ENCODE measurements at regions not wholly inside any gene's neighbourhood (a gene's known extent, or its start where the extent isn't known, plus 50 kb on each side); places are given as distances from the start of the nearest gene placed in this dataset.

DNA sequence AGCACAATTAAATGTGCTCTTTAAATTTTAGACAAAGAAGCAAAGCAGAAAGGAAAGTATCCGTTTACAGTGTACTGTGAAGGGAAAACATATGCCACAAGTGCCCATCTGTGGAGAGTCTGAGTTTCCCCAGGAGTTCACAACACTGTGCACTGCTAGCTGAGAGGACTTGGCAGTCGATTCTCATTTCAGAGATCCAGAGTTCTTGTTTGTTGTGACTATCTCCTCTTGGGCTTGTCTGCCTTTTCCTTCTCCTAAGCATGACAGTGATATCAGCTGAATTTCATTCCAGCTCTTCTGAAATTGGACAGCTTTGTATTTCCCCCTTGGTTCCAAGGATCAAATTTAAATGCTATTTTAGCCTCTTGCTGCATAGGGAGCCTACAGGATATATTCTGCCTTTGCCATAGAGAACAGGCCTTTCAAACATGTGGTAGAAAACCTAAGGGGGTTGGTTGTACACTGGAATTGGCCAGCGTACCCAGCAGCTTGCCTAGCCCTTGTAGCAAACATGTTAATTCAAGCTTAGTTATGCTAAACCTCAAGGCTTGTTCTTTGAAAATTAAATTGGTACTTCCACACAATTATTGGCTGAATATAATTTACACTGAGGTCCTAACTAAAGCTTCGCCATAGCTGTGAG is 259.2 kb upstream of the NOVA1 start:
- DNase-seq, result no peak

DNA sequence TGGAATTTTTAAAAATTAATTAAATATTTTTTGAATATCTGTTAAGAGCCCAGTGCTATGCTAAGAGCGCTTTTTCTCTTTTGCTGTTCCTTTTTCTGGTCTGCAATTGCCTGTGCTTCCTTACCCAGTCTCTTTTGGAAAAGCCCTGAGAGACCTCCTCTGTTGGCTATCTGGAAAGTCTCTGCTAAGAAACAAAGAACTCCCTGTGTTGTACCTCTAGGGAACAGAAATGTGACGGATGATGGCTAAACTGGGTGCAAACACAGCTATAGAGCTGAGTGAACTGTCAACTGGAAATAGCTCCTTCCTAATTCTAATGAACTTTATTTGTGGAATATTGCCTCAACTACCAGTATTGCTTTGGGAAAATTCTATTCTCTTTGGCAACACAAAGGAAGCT is 261.6 kb upstream of the NOVA1 start:
- DNase-seq, result no peak

DNA sequence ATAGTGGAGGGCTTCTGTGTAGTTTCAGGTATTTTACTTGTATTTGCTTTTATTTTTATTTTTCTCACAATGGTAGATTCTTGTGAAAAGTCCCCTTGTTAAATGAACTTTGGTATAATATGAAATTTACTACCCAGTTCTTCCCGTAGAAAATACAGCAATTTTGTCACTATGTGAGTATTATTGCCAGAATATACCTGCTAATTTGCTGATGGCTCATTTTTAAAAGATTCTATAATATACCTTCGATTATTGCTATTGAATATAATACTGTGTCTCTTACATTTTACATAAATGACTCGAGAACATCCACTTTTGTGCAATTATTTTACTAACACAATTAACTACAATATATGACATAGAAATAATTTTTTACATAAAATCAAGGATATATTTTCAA is 262.3 kb upstream of the NOVA1 start:
- no peak for DNase-seq

DNA sequence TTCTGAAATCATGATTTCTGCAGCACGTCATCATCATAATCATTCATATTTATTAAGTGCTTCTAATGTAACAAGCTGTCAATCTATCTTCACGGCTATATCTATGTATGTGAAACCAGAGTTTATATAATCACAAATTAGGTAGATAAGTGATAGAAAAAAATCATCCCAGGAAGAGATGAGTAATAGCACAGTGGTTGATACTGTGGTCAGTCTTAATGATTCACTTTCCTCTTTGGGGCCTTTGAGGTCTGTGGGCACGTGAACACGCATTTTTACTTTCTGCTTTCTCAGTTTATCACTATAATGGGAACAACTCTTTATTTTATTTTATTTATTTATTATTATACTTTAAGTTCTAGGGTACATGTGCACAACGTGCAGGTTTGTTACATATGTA is 265.9 kb upstream of the NOVA1 start:
- DNase-seq, result no peak

DNA sequence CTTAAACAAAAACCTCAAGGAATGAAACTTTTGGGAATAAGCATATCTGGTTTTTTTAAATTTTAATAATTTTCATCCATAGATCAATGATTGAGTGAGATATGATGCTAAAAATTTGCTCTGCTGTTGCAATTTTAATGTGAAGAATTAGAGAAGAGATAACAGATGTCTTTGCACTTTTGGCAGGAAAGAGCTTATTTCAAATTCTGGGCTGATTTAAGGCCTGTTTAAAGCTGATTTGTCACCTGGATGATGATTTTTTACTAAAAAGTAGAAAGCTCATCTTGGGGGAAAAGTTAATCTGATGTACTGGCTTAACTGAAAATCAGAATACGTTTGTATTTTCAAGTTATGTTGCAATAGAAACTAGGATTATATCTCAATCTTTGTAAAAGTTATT is 268.9 kb upstream of the NOVA1 start:
- DNase-seq, result no peak

DNA sequence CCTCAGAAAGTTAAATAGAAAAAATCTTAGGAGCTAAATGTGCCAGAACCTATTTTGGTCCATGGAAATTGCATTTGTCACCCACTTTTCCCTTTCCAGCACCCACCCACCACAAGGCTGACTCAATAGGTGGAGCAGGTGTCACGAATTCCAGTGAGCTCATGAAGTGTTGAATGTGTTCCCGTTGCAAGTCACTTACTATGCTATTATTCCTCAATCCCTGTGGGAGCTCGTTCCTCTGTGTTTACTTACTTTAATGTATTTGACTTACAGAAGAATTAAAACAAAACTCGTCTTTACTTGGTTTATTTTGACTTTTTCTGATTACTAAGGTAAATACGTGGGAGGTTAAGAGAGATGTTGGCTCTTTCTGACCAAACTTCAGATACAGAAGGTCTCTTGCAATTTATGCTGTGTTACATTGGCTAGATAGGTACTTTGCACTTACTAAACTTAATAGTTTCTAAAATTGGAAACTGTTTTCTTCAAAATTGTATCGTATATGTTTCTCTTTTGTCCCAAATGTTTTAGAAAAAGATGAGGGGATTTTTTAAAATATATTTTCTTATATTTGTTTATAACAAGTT is 269.4 kb upstream of the NOVA1 start:
- peak; percentile 33 for DNase-seq

DNA sequence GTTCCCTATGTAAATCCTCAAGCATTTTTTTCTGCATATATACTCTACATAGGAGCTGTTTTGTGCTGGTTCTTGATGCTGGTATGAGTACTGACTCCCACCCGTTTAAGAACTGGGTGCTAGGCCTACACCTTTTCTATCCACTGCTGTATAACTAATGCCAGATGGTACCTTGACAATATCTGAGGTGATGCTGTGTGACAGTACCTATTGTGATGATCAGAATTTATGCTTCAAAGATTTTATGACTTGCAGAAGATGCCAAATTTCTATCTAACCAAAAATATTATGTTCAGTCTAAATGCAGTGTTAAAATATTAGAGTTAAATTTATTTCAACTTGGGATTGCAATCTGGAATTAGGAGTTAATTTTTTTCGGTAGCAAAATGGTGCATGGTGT is 272.3 kb upstream of the NOVA1 start:
- DNase-seq, result no peak

DNA sequence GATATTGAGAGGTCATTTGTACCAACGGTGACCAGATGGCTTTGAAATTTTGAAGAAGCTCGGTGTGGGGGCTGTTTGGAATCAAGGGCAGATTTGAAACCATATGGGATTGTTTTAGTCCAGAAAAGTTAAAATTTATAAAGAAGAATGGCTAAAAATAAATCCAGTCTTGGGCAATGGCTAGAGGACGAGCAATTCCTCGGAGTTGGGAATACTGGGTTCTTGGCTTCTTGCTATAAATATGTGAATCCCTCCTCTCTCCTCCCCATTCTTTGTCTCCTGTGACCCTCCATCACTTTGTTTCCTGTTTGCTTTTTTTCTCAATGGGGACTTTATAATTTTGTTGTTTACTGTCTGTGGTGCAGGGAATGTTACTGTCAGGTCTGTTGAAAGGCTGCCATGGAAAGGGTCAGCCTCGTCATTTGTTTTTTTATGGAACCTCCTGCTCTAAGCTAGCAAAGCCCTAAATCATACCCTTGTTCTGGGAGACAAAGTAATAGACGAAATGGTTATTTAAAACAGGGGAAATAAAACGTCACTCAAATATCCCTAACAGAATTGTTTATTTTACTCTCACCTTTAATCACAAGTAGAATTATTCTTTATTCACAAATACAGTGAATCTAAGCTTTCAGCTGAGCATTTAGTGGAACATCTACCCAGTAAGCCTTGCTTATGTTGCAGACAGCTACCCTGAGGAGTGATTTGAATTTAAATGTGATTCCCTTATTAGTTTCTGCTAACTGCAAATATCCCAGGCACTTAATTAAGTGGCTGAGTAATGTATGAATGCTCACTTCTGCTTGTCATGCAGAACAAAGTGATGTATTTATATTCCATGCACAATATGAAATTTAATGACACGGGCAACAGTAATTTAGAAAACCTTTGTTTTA is 273.1 kb upstream of the NOVA1 start:
- DNase-seq, result no peak

DNA sequence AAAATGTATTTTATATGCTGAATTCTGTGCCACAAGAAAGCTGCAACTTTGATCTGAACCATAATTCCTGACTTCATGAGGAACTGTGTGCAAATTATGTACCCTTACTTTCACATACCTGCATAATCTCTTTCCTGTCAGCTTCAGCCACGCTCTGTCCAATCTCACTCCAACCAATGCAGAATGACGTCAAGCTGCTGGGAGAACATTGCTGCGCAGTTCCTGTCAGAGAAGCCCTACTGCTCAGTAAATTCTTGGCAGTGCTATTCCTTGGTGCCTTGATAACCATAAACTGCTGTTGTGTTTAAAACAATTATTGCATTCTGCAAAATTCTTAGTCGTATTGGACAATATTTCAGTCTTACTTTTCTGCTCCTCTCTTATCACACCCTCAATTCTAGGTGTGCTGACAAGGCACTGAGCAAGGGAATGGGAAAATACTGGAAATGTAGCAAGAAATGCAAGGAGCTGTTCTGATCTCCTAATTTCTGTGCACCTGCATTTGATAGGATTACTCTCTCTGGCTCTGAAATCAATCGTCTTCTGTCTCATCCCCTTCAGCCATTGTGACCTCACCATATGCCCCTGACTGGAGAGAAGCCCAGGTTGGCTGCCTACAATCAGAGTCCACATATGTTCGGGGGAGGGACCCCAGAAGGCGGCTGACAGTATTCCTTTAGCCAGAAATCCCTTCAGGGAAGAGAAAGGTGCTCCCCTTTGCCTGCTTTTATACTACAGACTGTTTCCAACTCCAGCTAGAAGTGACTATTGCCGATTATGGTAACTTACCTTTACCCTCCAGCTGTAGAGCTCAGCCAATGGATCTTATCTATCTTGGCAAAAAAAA is 274.9 kb upstream of the NOVA1 start:
- no peak for DNase-seq

DNA sequence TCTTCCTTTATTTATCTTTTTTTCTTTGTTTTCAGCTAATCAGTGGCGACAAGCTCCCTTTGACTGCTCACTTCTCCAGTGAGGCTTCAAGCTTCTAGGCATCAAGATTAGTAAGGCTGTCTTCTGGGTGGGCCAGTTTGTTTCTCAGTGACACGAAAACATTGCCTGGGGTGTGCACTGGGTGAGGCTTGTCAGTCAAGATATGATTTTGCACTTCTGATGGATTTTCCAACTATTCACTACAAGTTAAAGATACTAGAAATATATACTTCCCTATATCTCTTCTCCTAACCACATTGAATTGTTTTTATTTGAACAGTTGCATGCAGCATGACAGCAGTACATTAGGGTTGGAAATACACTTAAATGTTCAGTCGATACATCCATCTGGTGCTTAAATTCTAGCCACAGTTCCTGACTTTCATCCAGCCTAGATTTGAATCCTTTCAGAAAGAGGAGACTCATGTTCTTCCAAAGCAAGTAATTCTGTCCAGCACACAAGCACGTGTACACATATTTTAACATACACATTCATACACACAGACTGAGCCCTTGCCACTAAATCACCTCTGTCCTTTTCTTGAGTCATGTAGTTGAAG is 275.6 kb upstream of the NOVA1 start:
- DNase-seq, result no peak

DNA sequence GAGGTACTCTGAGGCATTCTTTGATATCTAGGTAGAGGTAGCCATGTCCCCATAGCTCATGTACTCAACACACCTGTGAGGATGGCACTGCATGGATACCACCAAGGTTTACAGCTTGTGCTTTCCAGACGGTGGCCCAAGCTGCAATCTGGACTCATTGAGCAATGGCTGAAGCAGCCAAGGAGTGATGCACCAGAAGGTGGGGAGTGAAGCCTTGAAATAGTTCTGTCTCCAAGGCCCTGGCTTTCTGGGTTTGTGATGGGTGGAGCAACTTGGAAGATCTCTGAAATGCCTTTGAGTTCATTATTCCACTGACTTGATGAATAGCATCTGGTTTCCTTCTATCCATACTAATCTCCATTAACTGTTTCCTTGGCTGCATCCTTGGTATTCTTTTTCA is 290.0 kb upstream of the NOVA1 start:
- DNase-seq, result no peak

DNA sequence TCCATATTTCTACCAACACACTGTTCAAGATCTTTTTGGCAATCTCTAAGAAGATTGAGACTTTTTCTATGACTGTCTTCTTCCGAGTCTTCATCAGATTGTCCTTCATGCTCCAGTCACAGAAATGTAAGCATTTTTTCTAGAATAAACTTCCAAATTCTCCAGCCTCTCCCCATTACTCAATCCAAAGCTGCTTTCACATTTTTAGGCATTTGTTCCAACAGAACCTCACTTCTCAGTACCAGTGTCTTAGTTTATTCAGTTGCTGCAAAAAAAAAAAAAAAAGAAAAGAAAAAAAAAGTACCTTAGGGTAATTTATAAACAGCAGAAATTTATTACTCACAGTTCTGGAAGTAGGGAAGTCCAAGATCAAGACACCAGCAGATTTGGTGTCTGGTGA is 290.8 kb upstream of the NOVA1 start:
- no peak for DNase-seq

DNA sequence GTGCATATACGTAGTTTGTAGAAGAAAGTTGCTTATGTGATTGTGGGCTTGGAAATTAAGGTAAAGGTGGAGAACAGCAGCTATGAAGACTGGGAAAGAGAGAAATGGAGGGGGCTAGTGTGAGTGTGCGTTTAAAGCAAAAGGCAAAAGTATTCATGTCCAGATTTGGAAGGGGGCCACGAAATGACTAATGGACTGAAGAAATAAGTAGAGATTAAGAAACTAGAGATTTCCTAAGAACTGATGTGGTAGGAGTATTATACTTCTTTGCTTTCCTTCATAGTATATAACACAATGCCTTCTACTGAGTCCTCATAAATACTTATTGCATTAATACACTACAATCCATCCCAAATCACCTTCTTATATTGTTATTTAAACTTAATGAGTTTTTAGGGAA is 298.6 kb upstream of the NOVA1 start:
- DNase-seq, result no peak

DNA sequence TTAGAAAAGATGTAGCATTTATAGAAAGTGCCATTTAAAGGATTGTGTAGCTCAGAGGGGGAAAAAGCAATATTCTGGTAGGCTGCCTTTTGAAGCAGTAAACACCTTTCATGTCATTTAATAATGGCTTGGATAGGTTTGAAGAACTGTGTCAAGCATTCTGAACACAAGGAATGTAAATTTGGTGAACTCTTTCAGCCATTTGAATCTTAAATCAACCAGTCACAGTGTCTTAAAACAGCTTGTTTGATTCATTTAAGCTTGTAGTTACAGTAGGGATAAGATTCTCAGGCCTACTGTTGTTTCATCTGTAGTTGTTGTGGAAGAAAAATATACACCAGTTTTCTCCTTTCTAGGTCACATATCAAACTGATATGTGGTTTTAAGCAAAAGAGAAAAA is 299.4 kb upstream of the NOVA1 start:
- no peak for DNase-seq

DNA sequence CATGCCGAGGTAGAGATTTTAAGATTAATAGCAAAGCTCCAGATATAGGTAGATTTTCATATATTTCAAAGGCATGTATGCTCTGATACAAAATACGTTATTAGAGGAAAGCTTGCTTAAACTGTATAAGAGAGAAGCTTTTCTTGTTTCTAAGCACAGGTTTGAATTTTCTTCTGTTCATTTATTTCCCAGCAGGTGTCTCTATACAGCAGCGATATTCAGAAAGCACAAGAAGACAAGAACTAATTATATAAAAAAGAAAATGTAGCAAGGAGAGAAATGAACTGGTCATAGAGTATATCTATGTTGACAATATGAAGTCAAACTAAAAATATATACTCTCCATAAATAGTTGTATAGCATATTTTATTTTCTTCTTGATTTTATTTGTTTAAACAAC is 307.4 kb upstream of the NOVA1 start:
- DNase-seq, result peak; percentile 6

DNA sequence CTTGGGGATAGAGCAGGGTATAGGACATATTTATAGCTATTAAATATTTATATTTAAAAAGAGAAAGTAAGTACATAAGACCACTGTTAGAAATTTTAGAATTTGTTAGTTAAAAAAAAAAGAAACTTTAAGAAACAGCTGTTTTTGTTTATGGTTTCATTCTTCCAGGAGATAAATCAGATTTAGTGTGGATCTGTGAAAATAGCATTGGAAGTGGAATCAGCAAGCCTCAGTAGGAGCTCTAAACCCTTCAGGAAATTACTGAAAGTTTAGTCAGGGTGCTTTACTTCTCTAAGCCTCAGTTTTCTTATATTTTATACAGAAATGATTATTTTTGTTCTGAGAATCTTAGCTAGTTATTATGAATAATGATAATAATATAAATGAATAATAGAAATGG is 316.0 kb upstream of the NOVA1 start:
- DNase-seq, result no peak

DNA sequence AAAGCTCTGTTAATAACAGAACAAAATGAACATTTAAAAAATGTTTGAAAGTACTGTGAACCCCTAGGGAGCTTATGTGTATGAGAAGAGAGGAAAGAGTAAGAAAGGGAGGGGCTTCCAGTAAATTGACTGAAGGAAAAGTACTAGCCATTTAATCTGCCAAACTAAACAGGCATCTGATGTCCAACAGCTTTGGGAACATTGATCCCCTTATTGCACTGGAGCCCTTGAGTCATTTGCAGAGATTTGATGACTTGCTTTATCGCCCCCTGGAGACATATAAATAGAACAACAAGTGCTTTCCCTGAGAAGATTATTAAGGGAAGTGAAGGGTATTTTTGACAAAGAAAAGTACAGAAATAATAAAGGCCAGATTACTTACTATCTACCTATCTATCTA is 319.3 kb upstream of the NOVA1 start:
- peak; percentile 35 for DNase-seq

DNA sequence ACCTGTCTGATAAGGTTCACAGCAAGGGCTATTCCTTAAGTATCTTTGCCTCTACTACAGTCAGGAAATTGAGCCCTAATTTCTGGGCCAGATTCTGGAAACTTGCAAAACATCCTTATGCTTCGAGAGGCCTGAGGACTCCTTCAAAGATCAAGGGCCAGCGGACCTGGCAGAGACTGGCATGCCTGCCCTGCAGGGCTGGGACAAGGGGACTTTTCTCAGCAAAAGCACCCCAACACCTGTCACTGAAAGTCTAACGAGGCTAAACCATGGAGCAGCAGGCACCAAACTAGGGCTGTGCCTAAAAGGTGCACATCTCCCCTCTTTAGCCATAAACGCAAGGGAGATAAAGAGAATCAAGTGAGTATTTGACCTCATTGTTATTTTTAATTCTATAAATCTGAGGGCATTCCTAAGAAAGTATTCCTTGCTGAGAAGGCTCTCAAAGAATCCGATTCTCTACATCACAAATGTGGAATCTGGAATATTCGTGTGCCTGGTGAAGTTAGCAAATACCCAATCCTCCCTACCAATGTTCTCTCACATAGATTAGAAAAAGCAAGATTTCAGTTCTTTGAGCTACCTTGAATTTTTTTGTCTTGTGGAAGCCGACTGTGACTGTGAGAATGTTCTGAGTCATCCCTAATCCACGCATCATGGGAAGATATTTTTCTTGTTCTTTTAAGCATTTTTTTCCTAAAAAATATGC is 328.2 kb upstream of the NOVA1 start:
- no peak for DNase-seq

DNA sequence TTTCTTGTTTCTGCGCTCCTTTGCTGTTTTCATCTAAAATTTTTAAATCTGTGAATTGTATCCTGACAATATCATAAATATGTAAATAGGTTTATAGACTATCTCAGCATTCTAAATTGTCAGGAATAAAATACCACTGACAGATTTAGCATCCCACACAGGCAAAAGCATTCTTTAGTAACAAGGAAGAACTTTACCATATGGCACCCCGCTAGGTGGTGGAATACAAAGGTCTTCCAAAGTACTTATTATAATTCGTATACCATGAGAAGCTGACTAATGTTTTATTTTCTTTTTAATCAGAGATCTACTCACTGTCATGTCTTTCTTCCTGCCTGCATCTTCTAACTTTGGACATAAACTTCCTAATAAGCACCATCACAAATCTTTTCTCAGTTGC is 328.8 kb upstream of the NOVA1 start:
- DNase-seq, result no peak

DNA sequence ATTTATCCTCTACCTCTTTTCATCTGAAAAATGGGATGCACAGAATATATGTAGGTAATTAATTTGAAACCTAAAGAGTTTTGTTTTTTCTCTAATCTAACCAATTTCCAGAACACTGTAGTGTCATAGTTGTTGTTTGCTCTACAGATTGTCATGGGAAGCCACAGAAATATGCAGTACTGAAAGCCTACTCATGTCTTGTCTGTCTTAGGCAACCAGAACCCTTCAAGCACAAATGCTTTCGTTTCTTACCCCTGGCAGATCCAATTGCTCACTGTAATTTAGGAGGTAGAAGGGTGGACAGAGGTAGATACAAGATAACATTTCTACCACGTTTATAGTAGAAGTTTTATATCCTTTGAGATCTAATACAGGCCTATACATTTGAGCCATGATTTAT is 330.2 kb upstream of the NOVA1 start:
- DNase-seq, result no peak

DNA sequence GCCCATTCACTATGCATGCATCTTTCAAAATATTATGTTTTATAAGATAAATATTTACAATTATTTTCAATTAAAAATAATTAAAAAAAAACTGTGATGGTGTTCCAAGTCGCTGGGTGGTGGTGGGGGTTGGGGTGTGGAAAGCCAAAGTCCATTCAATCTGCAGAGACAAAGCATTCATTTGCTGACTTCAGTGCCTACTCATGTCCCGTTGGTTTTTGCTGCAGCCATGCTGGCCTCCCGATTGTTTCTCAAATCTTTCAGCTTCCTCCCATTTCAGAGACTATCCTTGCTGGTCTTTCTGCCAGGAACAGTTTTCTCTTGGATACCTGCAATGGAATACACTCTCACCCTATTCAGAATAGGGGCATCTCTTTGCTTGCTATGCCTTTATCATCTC is 331.5 kb upstream of the NOVA1 start:
- DNase-seq, result no peak

DNA sequence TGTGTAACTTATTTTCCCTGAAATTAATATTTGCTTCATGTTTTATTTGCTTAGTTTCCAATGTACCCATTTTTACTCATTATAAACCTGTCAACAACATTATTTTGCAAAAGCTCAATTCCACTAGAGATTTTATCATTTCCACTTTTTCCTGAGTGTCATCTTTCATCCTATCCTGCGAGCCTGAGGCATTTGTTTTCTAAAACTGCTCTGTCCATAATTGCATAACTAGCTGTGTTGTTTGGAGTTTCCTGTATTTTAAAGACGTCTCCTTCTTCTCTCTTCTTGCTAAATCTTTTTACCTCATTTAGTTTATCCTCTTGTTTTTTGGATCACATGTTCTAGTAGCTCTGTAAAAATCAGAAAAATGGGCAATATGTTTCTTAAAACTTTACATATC is 332.7 kb upstream of the NOVA1 start:
- no peak for DNase-seq

Data from DMS53 (cell line).